HEK293 (cell line): ENCODE measurements at regions not wholly inside any gene's neighbourhood (a gene's known extent, or its start where the extent isn't known, plus 50 kb on each side); places are given as distances from the start of the nearest gene placed in this dataset.

ENCODE experiments used
- CTCF ChIA-PET: fragments of 350-600 bp; formaldehyde crosslinking; extraction: SDS; loops from one replicate; lab custom pipeline; 2021; ENCODE audit warnings: antibody characterized with exemption; lab: Yijun Ruan, JAX
- POLR2A ChIA-PET: fragments of 300-600 bp; formaldehyde crosslinking; extraction: SDS; loops from one replicate; lab custom pipeline; 2020; ENCODE audit warnings: antibody characterized with exemption, inconsistent platforms; lab: Yijun Ruan, JAX
- H3K27ac ChIP-seq: fragments of 200-500 bp; sonication (Bioruptor generic); 2 replicates; pipeline ENCODE4 v1.5.1; 2014; ENCODE audit warnings: low read depth, low read length, control low read depth, inconsistent platforms; ENCODE audit errors: extremely low read depth
- H3K36me3 ChIP-seq, 2 experiments: fragments of 200-500 bp in 1 of 2; sonication (Bioruptor generic) in 1 of 2; 1 replicate in 1 of 2; 2 replicates in 1 of 2; pipeline ENCODE4 v1.5.1; 2014 to 2017; ENCODE audit warnings: inconsistent platforms in 2 of 2, low read length in 2 of 2; ENCODE audit not compliant: control insufficient read depth in 2 of 2, insufficient read depth in 1 of 2
- H3K4me1 ChIP-seq: fragments of 200-500 bp; sonication (Bioruptor generic); 2 replicates; pipeline ENCODE4 v1.5.1; 2014; ENCODE audit warnings: mild to moderate bottlenecking, low read length, inconsistent platforms; ENCODE audit not compliant: control insufficient read depth, insufficient read depth
- H3K4me3 ChIP-seq: 2 replicates; pipeline ENCODE4 v1.5.1; 2011; ENCODE audit warnings: low read depth, mild to moderate bottlenecking, control low read depth, low read length, moderate library complexity
- H3K9me3 ChIP-seq: fragments of 200-500 bp; sonication (Bioruptor generic); 2 replicates; pipeline ENCODE4 v1.5.1; 2014; ENCODE audit warnings: low read depth, low read length, inconsistent platforms; ENCODE audit not compliant: control insufficient read depth, insufficient read depth
- KLF10 ChIP-seq: fragments of 450-650 bp; IDR thresholded peaks from 2 replicates; pipeline ENCODE4 v1.5.1; 2018; ENCODE audit warnings: missing biosample characterization, mild to moderate bottlenecking, missing genetic modification characterization
- ZFP3 ChIP-seq: fragments of 450-650 bp; formaldehyde crosslinking; IDR thresholded peaks from 2 replicates; pipeline ENCODE4 v1.5.1; 2016; ENCODE audit warnings: low read depth, missing biosample characterization, missing genetic modification characterization
- ZNF121 ChIP-seq: fragments of 450-650 bp; formaldehyde crosslinking; IDR thresholded peaks from 2 replicates; pipeline ENCODE4 v1.5.1; 2016; ENCODE audit warnings: missing biosample characterization, missing genetic modification characterization
- ZNF140 ChIP-seq: fragments of 450-650 bp; formaldehyde crosslinking; IDR thresholded peaks from 2 replicates; pipeline ENCODE4 v1.5.1; 2016; ENCODE audit warnings: missing biosample characterization, missing genetic modification characterization
- ZNF174 ChIP-seq: fragments of 450-650 bp; formaldehyde crosslinking; IDR thresholded peaks from 2 replicates; pipeline ENCODE4 v1.5.0; 2017; ENCODE audit warnings: missing biosample characterization, mild to moderate bottlenecking, missing genetic modification characterization
- ZNF175 ChIP-seq: fragments of 450-650 bp; formaldehyde crosslinking; IDR thresholded peaks from 2 replicates; pipeline ENCODE4 v1.5.1; 2016; ENCODE audit warnings: missing biosample characterization, missing genetic modification characterization
- ZNF274 ChIP-seq, 2 experiments: fragments of 200-500 bp in 1 of 2; fragments of 450-650 bp in 1 of 2; sonication (Bioruptor generic) in 1 of 2; formaldehyde crosslinking in 1 of 2; IDR thresholded peaks; 2 replicates each; pipeline versions ENCODE4 v1.5.1 to v1.6.1; 2014 to 2016; ENCODE audit warnings: borderline replicate concordance in 1 of 2, inconsistent platforms in 1 of 2, low read length in 1 of 2, missing biosample characterization in 1 of 2, missing genetic modification characterization in 1 of 2
- ZNF610 ChIP-seq: fragments of 450-650 bp; formaldehyde crosslinking; IDR thresholded peaks from 2 replicates; pipeline ENCODE4 v1.5.1; 2016; ENCODE audit warnings: missing biosample characterization, missing genetic modification characterization, borderline replicate concordance
- ZNF623 ChIP-seq: fragments of 450-650 bp; formaldehyde crosslinking; IDR thresholded peaks from 2 replicates; pipeline ENCODE4 v1.5.1; 2016; ENCODE audit warnings: missing biosample characterization, missing genetic modification characterization
- ZNF654 ChIP-seq: fragments of 450-650 bp; formaldehyde crosslinking; IDR thresholded peaks from 2 replicates; pipeline ENCODE4 v1.5.1; 2016; ENCODE audit warnings: low read depth, missing biosample characterization, missing genetic modification characterization
- ZNF658 ChIP-seq: fragments of 450-650 bp; formaldehyde crosslinking; IDR thresholded peaks from 2 replicates; pipeline ENCODE4; 2016; ENCODE audit warnings: missing biosample characterization, missing genetic modification characterization
- ZNF837 ChIP-seq: fragments of 450-650 bp; formaldehyde crosslinking; IDR thresholded peaks from 2 replicates; pipeline ENCODE4 v1.5.1; 2016; ENCODE audit warnings: missing biosample characterization, missing genetic modification characterization
- TF ChIP-seq, protein P1 (sequence below): fragments of 450-650 bp; formaldehyde crosslinking; IDR thresholded peaks from 2 replicates; pipeline ENCODE4 v1.5.1; 2016; ENCODE audit warnings: missing biosample characterization, missing genetic modification characterization, borderline replicate concordance
- TF ChIP-seq, protein P2 (sequence below): fragments of 450-650 bp; formaldehyde crosslinking; IDR thresholded peaks from 2 replicates; pipeline ENCODE4 v1.5.1; 2016; ENCODE audit warnings: missing biosample characterization, missing genetic modification characterization
- TF ChIP-seq, protein P3 (sequence below): IDR thresholded peaks from 2 replicates; pipeline ENCODE4 v1.6.1; 2011; ENCODE audit warnings: mild to moderate bottlenecking, low read depth, low read length, borderline replicate concordance
- TF ChIP-seq, protein P4 (sequence below): fragments of 450-650 bp; formaldehyde crosslinking; IDR thresholded peaks from 2 replicates; pipeline ENCODE4 v1.5.1; 2016; ENCODE audit warnings: missing biosample characterization, missing genetic modification characterization
- TF ChIP-seq, protein P5 (sequence below): fragments of 450-650 bp; IDR thresholded peaks from 2 replicates; pipeline ENCODE4 v1.5.1; 2018; ENCODE audit warnings: missing biosample characterization, missing genetic modification characterization
- TF ChIP-seq, protein P6 (sequence below): fragments of 450-650 bp; formaldehyde crosslinking; IDR thresholded peaks from 2 replicates; pipeline ENCODE4 v1.5.1; 2016; ENCODE audit warnings: missing biosample characterization, missing genetic modification characterization

DNA sequence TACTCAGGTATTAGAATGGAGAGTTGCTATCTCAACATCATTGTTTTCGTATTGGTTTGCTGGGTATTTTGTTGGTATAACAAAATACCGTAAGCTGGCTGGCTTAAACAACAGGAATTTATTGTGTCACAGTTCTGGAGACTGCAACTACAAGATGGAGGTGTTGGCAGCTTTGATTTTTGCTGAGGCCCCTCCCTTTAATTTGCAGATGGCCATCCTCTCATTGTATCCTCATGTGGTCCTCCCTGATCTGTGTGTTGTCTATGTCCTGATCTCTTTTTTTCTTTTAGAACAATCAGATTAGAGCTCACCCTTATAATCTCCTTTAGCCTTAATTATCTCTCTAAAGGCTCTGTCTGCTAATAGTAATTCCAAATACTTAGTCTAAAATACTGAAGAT is 299.8 kb upstream of the GOLIM4 start (continued):
- TF ChIP-seq, protein P1, sequence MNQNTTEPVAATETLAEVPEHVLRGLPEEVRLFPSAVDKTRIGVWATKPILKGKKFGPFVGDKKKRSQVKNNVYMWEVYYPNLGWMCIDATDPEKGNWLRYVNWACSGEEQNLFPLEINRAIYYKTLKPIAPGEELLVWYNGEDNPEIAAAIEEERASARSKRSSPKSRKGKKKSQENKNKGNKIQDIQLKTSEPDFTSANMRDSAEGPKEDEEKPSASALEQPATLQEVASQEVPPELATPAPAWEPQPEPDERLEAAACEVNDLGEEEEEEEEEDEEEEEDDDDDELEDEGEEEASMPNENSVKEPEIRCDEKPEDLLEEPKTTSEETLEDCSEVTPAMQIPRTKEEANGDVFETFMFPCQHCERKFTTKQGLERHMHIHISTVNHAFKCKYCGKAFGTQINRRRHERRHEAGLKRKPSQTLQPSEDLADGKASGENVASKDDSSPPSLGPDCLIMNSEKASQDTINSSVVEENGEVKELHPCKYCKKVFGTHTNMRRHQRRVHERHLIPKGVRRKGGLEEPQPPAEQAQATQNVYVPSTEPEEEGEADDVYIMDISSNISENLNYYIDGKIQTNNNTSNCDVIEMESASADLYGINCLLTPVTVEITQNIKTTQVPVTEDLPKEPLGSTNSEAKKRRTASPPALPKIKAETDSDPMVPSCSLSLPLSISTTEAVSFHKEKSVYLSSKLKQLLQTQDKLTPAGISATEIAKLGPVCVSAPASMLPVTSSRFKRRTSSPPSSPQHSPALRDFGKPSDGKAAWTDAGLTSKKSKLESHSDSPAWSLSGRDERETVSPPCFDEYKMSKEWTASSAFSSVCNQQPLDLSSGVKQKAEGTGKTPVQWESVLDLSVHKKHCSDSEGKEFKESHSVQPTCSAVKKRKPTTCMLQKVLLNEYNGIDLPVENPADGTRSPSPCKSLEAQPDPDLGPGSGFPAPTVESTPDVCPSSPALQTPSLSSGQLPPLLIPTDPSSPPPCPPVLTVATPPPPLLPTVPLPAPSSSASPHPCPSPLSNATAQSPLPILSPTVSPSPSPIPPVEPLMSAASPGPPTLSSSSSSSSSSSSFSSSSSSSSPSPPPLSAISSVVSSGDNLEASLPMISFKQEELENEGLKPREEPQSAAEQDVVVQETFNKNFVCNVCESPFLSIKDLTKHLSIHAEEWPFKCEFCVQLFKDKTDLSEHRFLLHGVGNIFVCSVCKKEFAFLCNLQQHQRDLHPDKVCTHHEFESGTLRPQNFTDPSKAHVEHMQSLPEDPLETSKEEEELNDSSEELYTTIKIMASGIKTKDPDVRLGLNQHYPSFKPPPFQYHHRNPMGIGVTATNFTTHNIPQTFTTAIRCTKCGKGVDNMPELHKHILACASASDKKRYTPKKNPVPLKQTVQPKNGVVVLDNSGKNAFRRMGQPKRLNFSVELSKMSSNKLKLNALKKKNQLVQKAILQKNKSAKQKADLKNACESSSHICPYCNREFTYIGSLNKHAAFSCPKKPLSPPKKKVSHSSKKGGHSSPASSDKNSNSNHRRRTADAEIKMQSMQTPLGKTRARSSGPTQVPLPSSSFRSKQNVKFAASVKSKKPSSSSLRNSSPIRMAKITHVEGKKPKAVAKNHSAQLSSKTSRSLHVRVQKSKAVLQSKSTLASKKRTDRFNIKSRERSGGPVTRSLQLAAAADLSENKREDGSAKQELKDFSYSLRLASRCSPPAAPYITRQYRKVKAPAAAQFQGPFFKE (tag by site-specific recombination) = no peak

DNA sequence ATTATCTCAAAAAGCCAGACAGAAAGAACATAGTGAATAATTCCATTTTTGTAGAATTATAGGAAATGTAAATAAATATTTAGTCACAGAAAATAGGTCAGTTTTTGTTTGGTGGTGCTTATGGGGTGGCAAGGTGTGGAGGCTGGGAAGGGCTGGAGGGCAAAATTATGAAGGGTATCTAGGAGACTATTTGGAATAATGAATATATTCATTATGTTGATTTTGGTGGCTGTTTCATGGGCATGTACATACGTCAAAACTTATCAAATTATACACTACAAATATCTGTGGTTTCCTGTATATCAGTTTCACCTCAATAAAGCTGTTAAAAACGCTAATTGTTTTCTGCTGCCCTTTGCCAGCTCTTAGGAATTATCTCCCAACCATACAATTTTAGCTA is 298.7 kb upstream of the GOLIM4 start:
- H3K36me3 ChIP-seq = no peaks in the 10 kb centered on the region
- TF ChIP-seq ZNF274 (IDR thresholded peaks at IDR 0.05; ENCODE audit: low read length) (no peak), ZNF274 (tag by site-specific recombination; IDR thresholded peaks at IDR 0.05; ENCODE audit: borderline replicate concordance) (no peak), ZNF140 (tag by site-specific recombination) (no peak), ZNF654 (tag by site-specific recombination) (no peak)
- TF ChIP-seq, all 188 proteins: peak for 0
- CTCF ChIA-PET = interaction anchor here (1.4 kb wide), 1 partner anchor 13 kb away, joined by 3 read pairs; no protein-coding TSS in a partner anchor
- Histone ChIP-seq H3K27ac (no peak overlapping the region), H3K4me3 (no peak overlapping the region), H3K4me1 (no peaks in the 10 kb centered on the region), H3K9me3 (no peaks in the 10 kb centered on the region)
- POLR2A ChIA-PET = no interaction called here

DNA sequence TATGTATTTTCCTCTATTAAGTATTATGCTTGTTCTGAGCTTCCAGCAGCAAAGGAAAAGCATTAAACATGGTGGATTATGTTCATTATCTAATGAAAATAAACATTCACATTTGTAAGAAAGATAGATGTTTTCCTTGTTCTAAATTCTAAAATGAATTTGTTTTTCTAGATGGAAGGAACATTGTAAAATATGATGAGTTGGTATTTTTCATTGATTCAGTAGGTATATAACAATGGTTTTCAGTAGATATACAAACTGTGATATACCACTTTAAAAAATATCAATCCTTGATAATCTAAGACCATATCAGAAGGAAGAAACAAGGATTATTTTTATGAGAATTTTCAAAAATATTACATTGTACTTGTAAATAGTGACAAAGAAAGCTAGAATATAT is 290.6 kb upstream of the GOLIM4 start:
- Histone ChIP-seq H3K27ac (no peak overlapping the region), H3K9me3 (no peaks in the 10 kb centered on the region), H3K4me1 (no peaks in the 10 kb centered on the region), H3K4me3 (no peak overlapping the region), H3K36me3 (no peaks in the 10 kb centered on the region)
- POLR2A ChIA-PET = no interaction called here
- CTCF ChIA-PET = no interaction called here
- TF ChIP-seq ZNF837 (tag by site-specific recombination) (no peak), KLF10 (tag by site-specific recombination) (no peak), ZNF174 (tag by site-specific recombination) (no peak), ZNF623 (tag by site-specific recombination) (no peak), ZNF121 (tag by site-specific recombination) (no peak), ZNF610 (no peak)
- TF ChIP-seq, protein P2, sequence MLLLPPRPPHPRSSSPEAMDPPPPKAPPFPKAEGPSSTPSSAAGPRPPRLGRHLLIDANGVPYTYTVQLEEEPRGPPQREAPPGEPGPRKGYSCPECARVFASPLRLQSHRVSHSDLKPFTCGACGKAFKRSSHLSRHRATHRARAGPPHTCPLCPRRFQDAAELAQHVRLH (tag by site-specific recombination) = no peak
- TF ChIP-seq, protein P3, sequence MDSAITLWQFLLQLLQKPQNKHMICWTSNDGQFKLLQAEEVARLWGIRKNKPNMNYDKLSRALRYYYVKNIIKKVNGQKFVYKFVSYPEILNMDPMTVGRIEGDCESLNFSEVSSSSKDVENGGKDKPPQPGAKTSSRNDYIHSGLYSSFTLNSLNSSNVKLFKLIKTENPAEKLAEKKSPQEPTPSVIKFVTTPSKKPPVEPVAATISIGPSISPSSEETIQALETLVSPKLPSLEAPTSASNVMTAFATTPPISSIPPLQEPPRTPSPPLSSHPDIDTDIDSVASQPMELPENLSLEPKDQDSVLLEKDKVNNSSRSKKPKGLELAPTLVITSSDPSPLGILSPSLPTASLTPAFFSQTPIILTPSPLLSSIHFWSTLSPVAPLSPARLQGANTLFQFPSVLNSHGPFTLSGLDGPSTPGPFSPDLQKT = no peak

DNA sequence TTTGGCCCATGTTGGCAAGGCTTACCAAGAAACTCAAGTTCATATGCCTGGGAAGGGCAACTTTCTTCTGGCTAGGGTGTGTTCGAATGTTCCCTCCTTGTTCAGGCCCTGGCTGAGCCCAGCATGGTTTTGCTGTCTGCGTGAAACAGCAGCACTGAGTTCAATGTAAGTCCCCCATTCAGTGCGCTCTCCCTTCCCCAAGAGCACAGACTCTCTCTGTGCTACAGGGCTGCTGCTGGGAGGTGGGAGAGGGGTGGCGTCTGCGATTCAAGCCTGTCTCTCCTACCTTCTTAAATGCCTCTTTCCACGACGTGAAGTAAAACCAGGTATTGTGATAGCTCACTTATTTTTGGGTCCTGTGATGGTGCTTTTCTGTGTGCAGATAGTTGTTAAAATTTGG is 289.3 kb upstream of the GOLIM4 start:
- Histone ChIP-seq H3K36me3 (no peaks in the 10 kb centered on the region), H3K4me1 (no peaks in the 10 kb centered on the region), H3K4me3 (no peak overlapping the region), H3K27ac (no peak overlapping the region), H3K9me3 (no peaks in the 10 kb centered on the region)
- POLR2A ChIA-PET = no interaction called here
- CTCF ChIA-PET = interaction anchor here (0.5 kb wide), 1 partner anchor 295 kb away, joined by 4 read pairs; no protein-coding TSS in a partner anchor
- TF ChIP-seq, protein P4, sequence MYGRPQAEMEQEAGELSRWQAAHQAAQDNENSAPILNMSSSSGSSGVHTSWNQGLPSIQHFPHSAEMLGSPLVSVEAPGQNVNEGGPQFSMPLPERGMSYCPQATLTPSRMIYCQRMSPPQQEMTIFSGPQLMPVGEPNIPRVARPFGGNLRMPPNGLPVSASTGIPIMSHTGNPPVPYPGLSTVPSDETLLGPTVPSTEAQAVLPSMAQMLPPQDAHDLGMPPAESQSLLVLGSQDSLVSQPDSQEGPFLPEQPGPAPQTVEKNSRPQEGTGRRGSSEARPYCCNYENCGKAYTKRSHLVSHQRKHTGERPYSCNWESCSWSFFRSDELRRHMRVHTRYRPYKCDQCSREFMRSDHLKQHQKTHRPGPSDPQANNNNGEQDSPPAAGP = no peak
- TF ChIP-seq, protein P5, sequence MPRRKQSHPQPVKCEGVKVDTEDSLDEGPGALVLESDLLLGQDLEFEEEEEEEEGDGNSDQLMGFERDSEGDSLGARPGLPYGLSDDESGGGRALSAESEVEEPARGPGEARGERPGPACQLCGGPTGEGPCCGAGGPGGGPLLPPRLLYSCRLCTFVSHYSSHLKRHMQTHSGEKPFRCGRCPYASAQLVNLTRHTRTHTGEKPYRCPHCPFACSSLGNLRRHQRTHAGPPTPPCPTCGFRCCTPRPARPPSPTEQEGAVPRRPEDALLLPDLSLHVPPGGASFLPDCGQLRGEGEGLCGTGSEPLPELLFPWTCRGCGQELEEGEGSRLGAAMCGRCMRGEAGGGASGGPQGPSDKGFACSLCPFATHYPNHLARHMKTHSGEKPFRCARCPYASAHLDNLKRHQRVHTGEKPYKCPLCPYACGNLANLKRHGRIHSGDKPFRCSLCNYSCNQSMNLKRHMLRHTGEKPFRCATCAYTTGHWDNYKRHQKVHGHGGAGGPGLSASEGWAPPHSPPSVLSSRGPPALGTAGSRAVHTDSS (tag by site-specific recombination) = no peak
- TF ChIP-seq, protein P6, sequence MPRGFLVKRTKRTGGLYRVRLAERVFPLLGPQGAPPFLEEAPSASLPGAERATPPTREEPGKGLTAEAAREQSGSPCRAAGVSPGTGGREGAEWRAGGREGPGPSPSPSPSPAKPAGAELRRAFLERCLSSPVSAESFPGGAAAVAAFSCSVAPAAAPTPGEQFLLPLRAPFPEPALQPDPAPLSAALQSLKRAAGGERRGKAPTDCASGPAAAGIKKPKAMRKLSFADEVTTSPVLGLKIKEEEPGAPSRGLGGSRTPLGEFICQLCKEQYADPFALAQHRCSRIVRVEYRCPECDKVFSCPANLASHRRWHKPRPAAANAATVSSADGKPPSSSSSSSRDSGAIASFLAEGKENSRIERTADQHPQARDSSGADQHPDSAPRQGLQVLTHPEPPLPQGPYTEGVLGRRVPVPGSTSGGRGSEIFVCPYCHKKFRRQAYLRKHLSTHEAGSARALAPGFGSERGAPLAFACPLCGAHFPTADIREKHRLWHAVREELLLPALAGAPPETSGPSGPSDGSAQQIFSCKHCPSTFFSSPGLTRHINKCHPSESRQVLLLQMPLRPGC = no peak
- no peak for TF ChIP-seq ZNF658 (tag by site-specific recombination)
- no peak for TF ChIP-seq ZNF175
- TF ChIP-seq ZFP3 (tag by site-specific recombination) = no peak
